SIG-M5 treated with dmso at 0.1 percent for 504 hours (cell line): ENCODE measurements at regions not wholly inside any gene's neighbourhood (a gene's known extent, or its start where the extent isn't known, plus 50 kb on each side); places are given as distances from the start of the nearest gene placed in this dataset.
"Not testable (repeated sequence)": the region's sequence is repeated elsewhere in the genome, so short reads cannot be mapped to it uniquely, and the experiment has no call there.

Experiments used
- DNase-seq: peaks from one replicate; lab custom pipeline; 2025; ENCODE audit not compliant: unreplicated experiment; lab: John Stamatoyannopoulos, UW

- no peak for DNase-seq
These were observed 161.2 kb downstream of the C9orf50 start for GRCh38 chr9:129459547-129460322.

GRCh38 chr9:129458663-129459546 is 162.0 kb downstream of the C9orf50 start:
- peak; percentile 66 for DNase-seq

GRCh38 chr9:129458155-129458661 is 162.7 kb downstream of the C9orf50 start:
- peak; percentile 44 for DNase-seq

- DNase-seq: no peak
These were observed 163.5 kb downstream of the C9orf50 start for GRCh38 chr9:129457325-129457779.

GRCh38 chr9:129456549-129457324 is 164.2 kb downstream of the C9orf50 start:
- no peak for DNase-seq

- no peak for DNase-seq
These were observed 165.5 kb downstream of the C9orf50 start for GRCh38 chr9:129455151-129455995.

- DNase-seq: no peak
These were observed 166.3 kb downstream of the C9orf50 start for GRCh38 chr9:129454467-129455067.

GRCh38 chr9:129453734-129454133 is 167.2 kb downstream of the C9orf50 start:
- no peak for DNase-seq

- no peak for DNase-seq
These were observed 169.2 kb downstream of the C9orf50 start for GRCh38 chr9:129451669-129452068.

- DNase-seq: no peak
These were observed 169.7 kb downstream of the C9orf50 start for GRCh38 chr9:129451089-129451656.

GRCh38 chr9:129449066-129449465 is 171.8 kb downstream of the C9orf50 start:
- no peak for DNase-seq

GRCh38 chr9:129446828-129447550 is 173.9 kb downstream of the C9orf50 start:
- DNase-seq: no peak

- no peak for DNase-seq
These were observed 175.1 kb downstream of the C9orf50 start for GRCh38 chr9:129445794-129446306.

- DNase-seq: not testable (repeated sequence)
These were observed 177.3 kb downstream of the C9orf50 start for GRCh38 chr9:129443515-129444164.

- DNase-seq: no peak
These were observed 177.9 kb downstream of the C9orf50 start for GRCh38 chr9:129442803-129443511.

- DNase-seq: no peak
These were observed 179.0 kb downstream of the C9orf50 start for GRCh38 chr9:129441852-129442251.

- no peak for DNase-seq
These were observed 180.3 kb downstream of the C9orf50 start for GRCh38 chr9:129440435-129441186.
